IPS DF 19.7 (cell line): ENCODE measurements at regions not wholly inside any gene's neighbourhood (a gene's known extent, or its start where the extent isn't known, plus 50 kb on each side); places are given as distances from the start of the nearest gene placed in this dataset.
"Not testable (repeated sequence)": the region's sequence is repeated elsewhere in the genome, so short reads cannot be mapped to it uniquely, and the experiment has no call there.

Source experiments
- DNase-seq: peaks from one replicate; pipeline ENCODE4 v3.0.0-alpha.2; 2013; ENCODE audit warnings: low read depth, low spot score

DNA sequence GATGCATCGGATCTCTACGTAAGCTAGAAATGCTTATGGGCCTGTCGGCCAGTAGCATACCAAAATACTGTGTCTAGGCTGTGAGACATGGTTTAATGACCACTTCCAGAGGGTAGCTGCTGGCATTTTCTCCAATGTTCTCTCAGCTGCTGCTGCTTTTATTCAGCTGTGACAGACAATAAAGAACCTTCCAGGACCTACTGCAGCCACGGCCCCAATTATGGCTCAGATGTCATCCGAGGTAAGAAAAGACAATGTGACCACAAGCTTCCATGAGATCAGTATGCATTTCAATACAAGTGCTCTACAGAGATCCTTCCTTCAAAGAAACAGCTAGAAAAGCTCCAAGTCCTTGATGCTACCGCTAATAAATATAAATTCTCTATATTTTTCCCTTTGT lies 256.2 kb downstream of the SDHAF3 start:
- no peak for DNase-seq

GRCh38 chr7:97377713-97378112 lies 260.2 kb downstream of the SDHAF3 start:
- DNase-seq = no peak

DNA sequence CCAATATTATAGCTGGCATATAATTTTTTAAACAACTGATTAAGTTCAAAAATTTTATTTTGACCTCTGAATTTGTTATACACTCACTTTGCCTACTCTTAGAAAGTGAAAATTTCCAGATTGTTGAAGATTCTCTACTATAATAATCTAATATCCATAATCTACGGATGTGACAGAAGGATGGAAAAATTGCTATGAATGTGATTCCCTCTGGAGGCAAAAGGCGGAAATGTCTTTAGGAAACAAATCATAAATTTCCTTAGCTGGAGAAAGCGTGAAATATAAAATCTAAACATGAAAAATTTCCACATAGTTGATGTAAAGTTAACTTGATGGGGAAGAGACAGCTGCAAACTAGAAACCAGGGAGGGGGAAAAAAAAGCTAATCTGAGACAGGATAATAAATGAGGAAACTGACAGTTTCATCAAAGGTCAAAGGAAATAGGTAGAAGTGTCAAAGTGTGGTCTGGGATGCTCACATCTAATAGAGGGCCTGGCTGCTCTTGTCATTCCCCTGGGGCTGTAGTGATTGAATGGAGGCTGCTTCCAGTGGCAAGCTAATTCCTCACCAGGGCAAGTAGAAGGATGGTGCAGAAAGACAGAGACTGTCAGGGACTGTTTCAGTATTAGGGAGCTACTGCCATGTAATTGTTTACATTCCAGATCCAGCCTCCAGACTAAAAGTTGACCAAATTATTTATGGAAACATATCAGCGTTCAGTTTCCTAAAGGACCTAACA lies 264.5 kb downstream of the SDHAF3 start:
- DNase-seq = no peak

GRCh38 chr7:97390052-97390451 lies 272.6 kb downstream of the SDHAF3 start:
- peak; percentile 15 for DNase-seq

DNA sequence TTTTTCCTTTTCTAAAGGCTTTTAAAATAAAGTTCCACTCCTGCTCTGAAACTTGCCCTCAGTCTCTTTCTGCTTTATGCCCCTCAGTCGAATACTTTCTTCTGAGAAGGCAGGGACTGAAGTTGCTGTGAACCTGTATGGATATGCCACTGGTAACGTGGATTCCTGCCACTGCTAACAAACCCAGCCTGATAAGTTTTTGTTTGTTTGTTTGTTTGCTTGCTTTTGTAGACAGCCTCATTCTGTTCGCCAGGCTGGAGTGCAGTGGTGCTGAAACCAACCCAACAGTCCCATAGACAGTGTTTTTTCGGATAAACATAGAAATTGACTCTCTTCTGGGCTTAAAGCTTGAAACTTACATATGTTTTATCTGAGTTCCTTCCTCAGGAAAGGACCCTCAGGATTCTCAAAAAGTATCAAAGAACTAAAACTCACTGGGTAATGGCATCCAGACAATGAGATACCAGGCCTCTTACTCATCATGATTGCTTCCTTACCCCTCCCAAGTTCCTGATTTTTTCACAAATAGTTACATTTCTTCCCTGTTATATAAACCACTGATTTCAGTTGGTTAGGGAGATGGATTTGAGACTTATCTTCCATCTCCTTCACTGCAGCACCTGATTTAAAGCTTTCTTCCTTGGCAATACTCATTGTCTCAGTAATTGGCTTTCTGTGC lies 273.6 kb downstream of the SDHAF3 start:
- no peak for DNase-seq

GRCh38 chr7:97401398-97401797 lies 283.9 kb downstream of the SDHAF3 start:
- DNase-seq = no peak

DNA sequence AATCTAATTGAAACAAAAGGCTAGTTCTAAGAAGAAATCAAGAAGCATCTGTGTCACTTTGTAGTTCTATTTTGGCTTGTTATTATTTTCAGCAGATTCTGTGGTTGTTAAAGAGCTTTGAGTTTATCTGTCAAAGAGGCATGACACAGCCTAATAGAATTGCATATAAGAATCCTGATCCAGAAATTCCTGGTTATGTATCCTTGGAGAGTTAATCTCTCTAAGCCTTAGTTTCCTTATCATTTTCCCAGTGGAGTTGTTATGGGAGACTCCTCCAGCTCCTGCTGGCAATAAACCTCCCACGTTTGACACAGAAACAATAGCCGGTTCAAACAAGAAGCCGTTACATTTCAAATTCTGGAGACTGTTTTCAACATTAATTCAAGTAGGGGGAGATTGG lies 288.3 kb downstream of the SDHAF3 start:
- no peak for DNase-seq

GRCh38 chr7:97407106-97407505 lies 289.6 kb downstream of the SDHAF3 start:
- no peak for DNase-seq

GRCh38 chr7:97409346-97409745 lies 291.8 kb downstream of the SDHAF3 start:
- DNase-seq = no peak

DNA sequence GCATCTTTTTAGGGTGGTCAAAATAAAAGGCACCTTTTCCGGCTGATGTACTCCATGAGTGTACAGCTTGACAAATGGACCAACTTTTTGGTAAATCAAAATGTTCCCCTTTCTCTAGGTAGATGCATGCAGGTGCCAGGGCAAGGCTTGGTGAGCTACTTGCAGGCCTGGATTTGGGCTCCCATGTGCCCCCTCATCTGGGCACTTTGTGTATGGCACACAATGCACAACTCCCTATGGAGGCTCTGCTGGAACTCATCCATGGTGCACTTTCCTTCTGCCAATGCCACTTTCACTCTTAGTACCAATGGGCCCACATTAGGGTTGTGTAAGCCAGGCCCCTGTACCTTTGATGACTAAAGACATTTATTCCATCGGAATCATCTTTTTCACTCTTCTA lies 300.8 kb downstream of the SDHAF3 start:
- no peak for DNase-seq

GRCh38 chr7:97419898-97420297 lies 302.4 kb downstream of the SDHAF3 start:
- DNase-seq = no peak

- no peak for DNase-seq
Observed at GRCh38 chr7:97421307-97421930, 303.9 kb downstream of the SDHAF3 start.

GRCh38 chr7:97422046-97422445 lies 304.5 kb downstream of the SDHAF3 start:
- no peak for DNase-seq

DNA sequence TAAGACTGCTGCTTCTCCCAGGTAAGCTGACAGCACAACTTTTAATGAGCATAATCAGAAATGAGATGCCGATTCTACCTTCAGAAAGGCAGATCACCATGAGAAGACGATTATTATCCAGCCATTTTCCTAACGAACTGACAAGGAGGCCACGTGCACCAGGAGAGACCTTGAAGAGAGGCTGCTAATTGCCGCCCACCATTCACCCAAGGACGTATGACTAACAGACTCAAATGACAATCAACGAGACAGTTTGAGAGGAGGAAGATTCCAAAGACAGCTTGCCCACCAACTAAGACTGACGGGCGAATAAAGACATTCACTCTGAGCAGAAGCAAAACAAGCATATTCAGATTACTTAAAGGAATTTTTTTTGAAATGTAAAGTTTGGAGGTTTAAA lies 301.9 kb upstream of the TAC1 start:
- no peak for DNase-seq

GRCh38 chr7:97439637-97440214 lies 292.2 kb upstream of the TAC1 start:
- no peak for DNase-seq

DNA sequence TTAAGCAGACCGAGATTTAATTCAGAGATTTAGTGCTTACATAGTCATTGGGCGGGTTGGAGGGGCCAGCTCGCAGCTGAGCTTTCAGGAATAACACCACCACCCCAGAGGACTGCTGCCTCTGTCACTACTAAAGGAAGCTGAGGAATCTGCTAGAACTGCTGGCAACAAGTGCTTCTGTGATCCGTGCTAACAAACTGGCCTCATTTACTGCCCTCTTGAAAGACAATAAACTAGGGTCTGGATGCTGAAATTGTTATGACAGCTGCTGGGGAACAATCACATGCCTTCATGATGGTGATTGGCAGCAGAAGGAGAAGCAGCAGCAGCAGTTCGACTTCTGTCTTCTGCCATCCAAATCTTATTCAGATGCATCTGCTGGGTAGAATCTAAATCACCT lies 285.5 kb upstream of the TAC1 start:
- no peak for DNase-seq

GRCh38 chr7:97449448-97449847 lies 282.4 kb upstream of the TAC1 start:
- not testable (repeated sequence) for DNase-seq

DNA sequence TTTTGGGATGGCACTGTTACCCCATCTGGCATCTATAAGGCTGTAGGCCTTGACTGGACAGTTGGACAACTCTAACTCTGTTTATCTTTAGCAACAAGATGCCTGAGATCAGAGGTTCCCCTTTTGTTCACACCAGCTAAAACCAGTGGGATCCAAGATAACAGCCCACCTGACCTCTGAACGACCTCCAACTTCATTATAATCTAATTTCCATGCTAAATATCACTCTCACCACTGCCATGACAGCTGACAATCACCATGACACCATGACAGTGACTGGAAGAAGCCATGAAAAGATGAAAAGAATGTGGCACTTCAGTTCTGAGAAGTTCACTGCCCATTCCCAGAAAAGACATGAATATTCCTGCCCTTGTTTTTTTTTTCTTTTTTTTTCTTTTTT lies 281.4 kb upstream of the TAC1 start:
- DNase-seq = no peak

- no peak for DNase-seq
Observed at GRCh38 chr7:97454636-97455035, 277.2 kb upstream of the TAC1 start.

DNA sequence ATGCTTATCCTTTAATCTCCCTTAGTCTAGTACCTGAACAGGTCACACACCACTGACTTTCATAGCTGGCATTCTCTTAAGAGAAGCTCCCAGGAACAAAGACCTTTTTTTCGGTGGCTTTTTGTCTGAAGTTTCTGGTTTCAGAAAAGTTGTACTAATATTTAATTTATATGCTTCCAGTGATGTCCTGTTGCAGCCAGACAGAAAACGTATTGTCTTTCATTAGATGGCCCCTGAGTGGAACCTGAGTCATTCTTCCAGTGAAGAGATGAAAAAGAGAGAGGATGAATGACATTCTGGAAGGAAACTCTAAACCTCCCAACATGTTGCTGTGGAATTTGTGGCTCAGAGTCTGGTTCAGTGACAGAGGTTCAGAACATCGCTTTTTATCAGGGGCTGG lies 274.8 kb upstream of the TAC1 start:
- no peak for DNase-seq

DNA sequence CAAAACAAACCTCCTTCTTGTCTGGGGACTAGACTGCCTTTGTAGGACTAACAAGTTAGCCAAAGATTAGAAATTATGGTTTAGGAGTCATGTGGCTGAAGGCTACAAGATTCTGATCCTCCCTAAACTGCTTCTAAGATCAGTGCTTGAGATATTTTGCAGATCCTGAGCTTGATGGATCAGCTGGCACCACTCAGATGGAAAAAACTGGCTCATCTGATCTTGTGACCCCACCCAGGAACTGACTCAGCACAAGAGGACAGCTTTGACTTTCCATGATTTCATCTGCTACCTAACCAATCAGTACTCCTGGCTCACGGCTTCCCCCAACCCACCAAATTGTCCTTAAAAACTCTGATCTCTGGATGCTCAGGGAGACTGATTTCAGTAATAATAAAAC lies 271.5 kb upstream of the TAC1 start:
- DNase-seq = no peak

DNA sequence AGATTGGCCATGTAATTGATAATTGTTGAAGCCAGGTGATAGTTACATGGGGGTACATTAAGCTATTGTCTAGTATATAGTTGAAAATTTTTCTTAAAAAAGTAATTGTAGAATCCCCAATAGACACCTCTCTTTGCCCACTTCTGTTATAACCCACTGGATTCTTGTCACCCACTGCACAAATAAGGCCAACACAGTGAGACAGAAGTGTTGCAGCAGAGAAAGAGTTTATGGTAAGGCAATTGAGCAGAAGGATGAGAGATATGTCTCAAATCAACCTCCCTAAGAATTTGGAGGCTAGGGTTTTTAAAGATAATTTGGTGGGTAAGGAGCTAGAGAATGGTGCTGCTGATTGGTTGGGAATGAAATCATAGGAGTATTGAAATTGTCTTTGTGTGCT lies 270.3 kb upstream of the TAC1 start:
- DNase-seq = no peak

DNA sequence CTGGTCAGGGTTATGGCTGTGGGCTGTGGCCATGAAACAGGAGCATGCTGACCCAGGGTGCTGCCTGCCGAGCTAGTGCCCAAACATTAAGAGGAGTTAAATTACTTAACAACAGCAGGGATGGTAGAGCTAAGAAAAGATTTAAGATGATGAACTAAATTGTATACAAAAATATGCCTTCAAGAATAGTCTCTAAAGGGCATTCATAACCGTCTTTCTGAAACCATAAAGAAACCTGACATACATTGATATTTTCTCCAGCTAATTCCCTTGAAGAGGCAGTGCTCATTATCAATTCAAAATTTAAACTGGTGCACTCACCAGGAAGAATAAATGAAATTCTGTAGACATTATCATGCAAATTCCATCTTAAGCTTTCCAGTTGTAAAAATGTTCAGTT lies 265.8 kb upstream of the TAC1 start:
- DNase-seq = no peak
